ENCODE measurements at regions not wholly inside any gene's neighbourhood (a gene's known extent, or its start where the extent isn't known, plus 50 kb on each side); places are given as distances from the start of the nearest gene placed in this dataset.

DNA sequence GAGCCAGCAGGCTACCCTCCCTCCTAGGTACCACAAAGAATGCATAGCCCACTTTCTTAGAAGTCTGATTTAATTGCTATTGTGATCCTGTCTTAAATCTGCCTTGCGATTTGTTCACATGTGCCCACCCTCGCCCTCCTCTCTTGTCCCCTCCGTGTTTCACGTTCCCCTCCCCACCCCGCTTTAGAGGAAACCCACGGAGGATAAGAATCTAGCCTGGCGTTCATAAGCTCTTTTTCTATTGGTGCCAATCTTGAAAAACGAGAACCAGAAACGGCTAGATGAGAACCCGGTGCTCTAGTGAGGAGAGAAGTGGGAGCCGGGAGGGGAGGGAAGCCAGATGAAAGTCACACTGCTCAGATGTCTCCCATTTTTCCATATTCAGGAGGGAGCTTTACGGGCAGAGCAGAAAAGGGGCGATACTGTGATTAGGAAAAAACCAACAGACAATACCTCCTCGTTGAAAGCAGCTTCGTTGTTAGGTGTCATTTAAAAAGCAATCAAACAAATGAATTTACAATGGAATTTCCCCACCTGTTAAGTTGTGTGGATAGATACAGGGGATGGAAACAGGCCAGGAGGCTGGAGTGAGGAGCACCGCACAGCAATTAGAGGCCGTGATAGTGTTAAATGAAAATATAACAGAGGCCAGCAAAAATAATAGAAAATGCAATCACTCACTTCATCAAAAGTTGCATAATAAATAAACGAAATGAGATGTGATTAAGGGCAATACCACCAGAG is 272.1 kb downstream of the GATA3 start:
- H3K36me3 ChIP-seq (ENCODE audit: control insufficient read depth in 2 of 3, insufficient read depth in 3 of 3, low read length in 3 of 3), result no peaks in the 10 kb centered on the region
- no peak overlapping the region for H3K4me3 ChIP-seq (ENCODE audit: low read length in 3 of 3)
- intact Hi-C loops (cut with DNase I), result no loop called here
- FAIRE-seq (no peak), DNase-seq (no peak)
- no peaks in the 10 kb centered on the region for H3K4me1 ChIP-seq (ENCODE audit: control insufficient read depth in 2 of 3, insufficient read depth in 2 of 3, low read depth in 1 of 3, low read length in 3 of 3)
- no peak overlapping the region for H3K9ac ChIP-seq (ENCODE audit: low read length in 3 of 3)
- TF ChIP-seq CTCF (IDR thresholded peaks at IDR 0.05; ENCODE audit: borderline replicate concordance, extremely low read depth, insufficient read depth), result no peak
- no peaks in the 10 kb centered on the region for H3K9me3 ChIP-seq (ENCODE audit: control insufficient read depth in 2 of 3, insufficient read depth in 1 of 3, low read length in 3 of 3)
- peaks cover 3% of the 10 kb centered on the region for H3K27me3 ChIP-seq (ENCODE audit: control insufficient read depth, insufficient read depth, low read length)
- no peak overlapping the region for H3K27ac ChIP-seq (ENCODE audit: low read depth in 2 of 2, low read length in 2 of 2)

DNA sequence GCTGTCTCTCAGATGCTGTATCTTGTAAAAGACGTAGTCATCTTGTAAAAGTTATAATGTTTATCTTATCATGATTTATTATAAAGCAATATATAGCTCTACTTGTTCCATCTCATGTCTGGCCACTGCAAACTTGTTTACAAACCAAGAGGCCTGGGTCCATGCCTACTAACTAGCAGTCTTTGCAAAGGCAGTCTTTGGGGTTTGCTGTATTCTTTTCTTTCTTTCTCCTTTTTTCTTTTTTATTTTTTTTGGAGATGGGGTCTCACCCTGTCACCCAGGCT is 272.6 kb downstream of the GATA3 start:
- intact Hi-C loops (cut with DNase I), result no loop called here
- Histone ChIP-seq H3K4me1 (ENCODE audit: control insufficient read depth in 2 of 3, insufficient read depth in 2 of 3, low read depth in 1 of 3, low read length in 3 of 3) (peaks cover 0 to 2% (median 0%) of the 10 kb centered on the region in 3 donors), H3K36me3 (ENCODE audit: control insufficient read depth in 2 of 3, insufficient read depth in 3 of 3, low read length in 3 of 3) (no peaks in the 10 kb centered on the region), H3K27ac (ENCODE audit: low read depth in 2 of 2, low read length in 2 of 2) (no peak overlapping the region), H3K4me3 (ENCODE audit: low read length in 3 of 3) (no peak overlapping the region), H3K9me3 (ENCODE audit: control insufficient read depth in 2 of 3, insufficient read depth in 1 of 3, low read length in 3 of 3) (no peaks in the 10 kb centered on the region), H3K27me3 (ENCODE audit: control insufficient read depth, insufficient read depth, low read length) (peaks cover 6% of the 10 kb centered on the region), H3K9ac (ENCODE audit: low read length in 3 of 3) (no peak overlapping the region)
- DNase-seq, result no peak
- FAIRE-seq, result no peak
- TF ChIP-seq CTCF (IDR thresholded peaks at IDR 0.05; ENCODE audit: borderline replicate concordance, extremely low read depth, insufficient read depth), result no peak

GRCh38 chr10:8331387-8331786 is 276.9 kb downstream of the GATA3 start:
- Histone ChIP-seq H3K9ac (ENCODE audit: low read length in 3 of 3) (no peak overlapping the region), H3K27me3 (ENCODE audit: control insufficient read depth, insufficient read depth, low read length) (peaks cover 13% of the 10 kb centered on the region), H3K9me3 (ENCODE audit: control insufficient read depth in 2 of 3, insufficient read depth in 1 of 3, low read length in 3 of 3) (no peaks in the 10 kb centered on the region), H3K36me3 (ENCODE audit: control insufficient read depth in 2 of 3, insufficient read depth in 3 of 3, low read length in 3 of 3) (no peaks in the 10 kb centered on the region), H3K27ac (ENCODE audit: low read depth in 2 of 2, low read length in 2 of 2) (no peak overlapping the region), H3K4me3 (ENCODE audit: low read length in 3 of 3) (no peak overlapping the region), H3K4me1 (ENCODE audit: control insufficient read depth in 2 of 3, insufficient read depth in 2 of 3, low read depth in 1 of 3, low read length in 3 of 3) (peaks cover 0 to 6% (median 0%) of the 10 kb centered on the region in 3 donors)
- intact Hi-C loops (cut with DNase I), result no loop called here
- DNase-seq (no peak), FAIRE-seq (no peak)
- TF ChIP-seq CTCF (IDR thresholded peaks at IDR 0.05; ENCODE audit: borderline replicate concordance, extremely low read depth, insufficient read depth), result no peak

Measured in kidney (tissue), 13 donors.